ENCODE measurements at regions not wholly inside any gene's neighbourhood (a gene's known extent, or its start where the extent isn't known, plus 50 kb on each side); places are given as distances from the start of the nearest gene placed in this dataset.
"Not testable (repeated sequence)": the region's sequence is repeated elsewhere in the genome, so short reads cannot be mapped to it uniquely, and the experiment has no call there.

- DNase-seq (ENCODE audit: low spot score), result no peak
Measured at GRCh38 chr5:159784993-159785392, 131.3 kb upstream of the ADRA1B start.

- no peak for DNase-seq (ENCODE audit: low spot score)
Measured at GRCh38 chr5:159785656-159786055, 130.6 kb upstream of the ADRA1B start.

GRCh38 chr5:159786201-159786600 lies 130.1 kb upstream of the ADRA1B start:
- DNase-seq (ENCODE audit: low spot score), result no peak

GRCh38 chr5:159786901-159787691 lies 129.2 kb upstream of the ADRA1B start:
- no peak for DNase-seq (ENCODE audit: low spot score)

- no peak for DNase-seq (ENCODE audit: low spot score)
Measured at GRCh38 chr5:159787837-159788236, 128.4 kb upstream of the ADRA1B start.

GRCh38 chr5:159788835-159789331 lies 127.4 kb upstream of the ADRA1B start:
- DNase-seq (ENCODE audit: low spot score), result no peak

- no peak for DNase-seq (ENCODE audit: low spot score)
Measured at GRCh38 chr5:159792180-159792579, 124.1 kb upstream of the ADRA1B start.

GRCh38 chr5:159797261-159797970 lies 118.9 kb upstream of the ADRA1B start:
- no peak for DNase-seq (ENCODE audit: low spot score)

- no peak for DNase-seq (ENCODE audit: low spot score)
Measured at GRCh38 chr5:159799701-159800100, 116.6 kb upstream of the ADRA1B start.

GRCh38 chr5:159800131-159800840 lies 116.0 kb upstream of the ADRA1B start:
- DNase-seq (ENCODE audit: low spot score), result no peak

- DNase-seq (ENCODE audit: low spot score), result no peak
Measured at GRCh38 chr5:159801303-159801702, 115.0 kb upstream of the ADRA1B start.

- no peak for DNase-seq (ENCODE audit: low spot score)
Measured at GRCh38 chr5:159802661-159803060, 113.6 kb upstream of the ADRA1B start.

- no peak for DNase-seq (ENCODE audit: low spot score)
Measured at GRCh38 chr5:159804121-159804520, 112.2 kb upstream of the ADRA1B start.

- DNase-seq (ENCODE audit: low spot score), result no peak
Measured at GRCh38 chr5:159805021-159805420, 111.3 kb upstream of the ADRA1B start.

- not testable (repeated sequence) for DNase-seq (ENCODE audit: low spot score)
Measured at GRCh38 chr5:159807135-159807534, 109.1 kb upstream of the ADRA1B start.

- no peak for DNase-seq (ENCODE audit: low spot score)
Measured at GRCh38 chr5:159807586-159807985, 108.7 kb upstream of the ADRA1B start.

GRCh38 chr5:159811712-159812111 lies 104.6 kb upstream of the ADRA1B start:
- DNase-seq (ENCODE audit: low spot score), result no peak

- DNase-seq (ENCODE audit: low spot score), result not testable (repeated sequence)
Measured at GRCh38 chr5:159812759-159813158, 103.5 kb upstream of the ADRA1B start.

GRCh38 chr5:159814222-159814621 lies 102.1 kb upstream of the ADRA1B start:
- no peak for DNase-seq (ENCODE audit: low spot score)

- DNase-seq (ENCODE audit: low spot score), result no peak
Measured at GRCh38 chr5:159814805-159815585, 101.3 kb upstream of the ADRA1B start.

GRCh38 chr5:159817262-159818029 lies 98.8 kb upstream of the ADRA1B start:
- peak; percentile 85 for DNase-seq (ENCODE audit: low spot score)
